GM23338 (cell line): ENCODE measurements at regions not wholly inside any gene's neighbourhood (a gene's known extent, or its start where the extent isn't known, plus 50 kb on each side); places are given as distances from the start of the nearest gene placed in this dataset.

Source experiments
- ATAC-seq: fragments of 200-7000 bp; cut with Tn5 transposase; 3 replicates; pipeline ENCODE4 v1.9.1; 2020
- DNase-seq: peaks from one replicate; pipeline ENCODE4 v3.0.0-alpha.2; 2015; ENCODE audit warnings: low spot score
- H2AFZ ChIP-seq: fragments of 200-600 bp; sonication (generic); 2 replicates; pipeline ENCODE4 v1.8.0; 2016; ENCODE audit warnings: antibody characterized with exemption, mild to moderate bottlenecking, moderate library complexity
- H3F3A ChIP-seq: fragments of 200-600 bp; sonication (generic); replicated peaks from 2 replicates; pipeline ENCODE4 v1.8.0; 2017; ENCODE audit warnings: antibody characterized with exemption, mixed run types, low read depth
- H3K27ac ChIP-seq: fragments of 200-600 bp; sonication (generic); 2 replicates; pipeline ENCODE4 v1.6.1; 2016; ENCODE audit warnings: low read depth
- H3K27me3 ChIP-seq: fragments of 200-600 bp; sonication (generic); 2 replicates; pipeline ENCODE4 v1.8.0; 2016; ENCODE audit warnings: mild to moderate bottlenecking, mixed run types, moderate library complexity; ENCODE audit not compliant: insufficient read depth
- H3K36me3 ChIP-seq: fragments of 200-600 bp; sonication (generic); 2 replicates; pipeline ENCODE4 v1.8.0; 2016; ENCODE audit warnings: mild to moderate bottlenecking; ENCODE audit not compliant: insufficient read depth
- H3K4me1 ChIP-seq: fragments of 200-600 bp; sonication (generic); 2 replicates; pipeline ENCODE4 v1.8.0; 2016; ENCODE audit warnings: mild to moderate bottlenecking, moderate library complexity; ENCODE audit not compliant: insufficient read depth
- H3K4me2 ChIP-seq: fragments of 200-600 bp; sonication (generic); 2 replicates; pipeline ENCODE4 v1.7.1; 2017; ENCODE audit warnings: mixed run types
- H3K4me3 ChIP-seq: fragments of 200-600 bp; sonication (generic); 2 replicates; pipeline ENCODE4 v1.6.1; 2016; ENCODE audit warnings: mixed run types
- H3K79me2 ChIP-seq: fragments of 200-600 bp; sonication (generic); replicated peaks from 2 replicates; pipeline ENCODE4 v1.8.0; 2017; ENCODE audit warnings: mild to moderate bottlenecking; ENCODE audit not compliant: insufficient read depth
- H3K9me2 ChIP-seq: fragments of 200-600 bp; sonication (generic); 2 replicates; pipeline ENCODE4 v1.8.0; 2017; ENCODE audit not compliant: insufficient read depth
- H4K20me1 ChIP-seq: fragments of 200-600 bp; sonication (generic); replicated peaks from 2 replicates; pipeline ENCODE4 v1.8.0; 2017; ENCODE audit warnings: mild to moderate bottlenecking; ENCODE audit not compliant: insufficient read depth
- H3K27ac Mint-ChIP-seq: 2 replicates; pipeline ENCODE4 v1.8.0; 2020; ENCODE audit warnings: inconsistent platforms, mild to moderate bottlenecking, moderate library complexity, mixed read lengths
- H3K27me3 Mint-ChIP-seq: 3 replicates; pipeline ENCODE4 v1.8.0; 2022; ENCODE audit warnings: low read depth, mild to moderate bottlenecking, moderate library complexity, mixed read lengths, inconsistent platforms; ENCODE audit not compliant: insufficient read depth, poor library complexity
- H3K36me3 Mint-ChIP-seq: 3 replicates; pipeline ENCODE4 v1.8.0; 2021; ENCODE audit warnings: low read depth, mild to moderate bottlenecking, inconsistent platforms, moderate library complexity, mixed read lengths
- H3K4me1 Mint-ChIP-seq: 3 replicates; pipeline ENCODE4 v1.8.0; 2020; ENCODE audit warnings: mild to moderate bottlenecking, inconsistent platforms, mixed read lengths
- H3K4me3 Mint-ChIP-seq: 3 replicates; pipeline ENCODE4 v1.8.0; 2021; ENCODE audit warnings: moderate library complexity, mild to moderate bottlenecking, inconsistent platforms, mixed read lengths
- H3K9me3 Mint-ChIP-seq: 3 replicates; pipeline ENCODE4 v1.8.0; 2020; ENCODE audit warnings: moderate library complexity, mild to moderate bottlenecking, inconsistent platforms, mixed read lengths
- CREB1 ChIP-seq: fragments of 250-450 bp; sonication (Bioruptor Pico); IDR thresholded peaks from 2 replicates; pipeline ENCODE4 v1.5.0; 2020; ENCODE audit warnings: low read depth, mild to moderate bottlenecking, moderate library complexity
- CTCF ChIP-seq, 2 experiments: fragments of 200-600 bp in 1 of 2; sonication (generic) in 1 of 2; conservative IDR thresholded peaks; 2 replicates each; pipeline versions ENCODE4 v1.5.1 to v1.6.1; 2016 to 2017; ENCODE audit warnings: antibody characterized with exemption in 2 of 2, low read depth in 2 of 2, mild to moderate bottlenecking in 2 of 2, moderate library complexity in 1 of 2
- EZH2 ChIP-seq: fragments of 200-600 bp; sonication (generic); IDR thresholded peaks from one replicate; pipeline ENCODE4 v1.8.0; 2017; ENCODE audit warnings: antibody characterized with exemption, mild to moderate bottlenecking, low read depth; ENCODE audit not compliant: unreplicated experiment
- EZH2phosphoT487 ChIP-seq: fragments of 200-600 bp; sonication (generic); IDR thresholded peaks from one replicate; pipeline ENCODE4 v1.8.1; 2018; ENCODE audit warnings: antibody characterized with exemption; ENCODE audit not compliant: unreplicated experiment
- JUNB ChIP-seq: IDR thresholded peaks from one replicate; pipeline ENCODE4 v1.6.1; 2016; ENCODE audit warnings: antibody characterized with exemption; ENCODE audit not compliant: unreplicated experiment
- NANOG ChIP-seq: IDR thresholded peaks from 2 replicates; pipeline ENCODE4 v1.6.1; 2016; ENCODE audit warnings: antibody characterized with exemption, borderline replicate concordance
- POLR2AphosphoS5 ChIP-seq: IDR thresholded peaks from 2 replicates; pipeline ENCODE4 v1.6.1; 2016; ENCODE audit warnings: antibody characterized with exemption, low read depth
- REST ChIP-seq: IDR thresholded peaks from one replicate; pipeline ENCODE4 v1.6.1; 2018; ENCODE audit warnings: antibody characterized with exemption; ENCODE audit not compliant: unreplicated experiment
- STAT1 ChIP-seq: IDR thresholded peaks from one replicate; pipeline ENCODE4 v1.6.1; 2016; ENCODE audit warnings: antibody characterized with exemption; ENCODE audit not compliant: unreplicated experiment
- ZNF114 ChIP-seq: fragments of 250-450 bp; sonication (Bioruptor Pico); IDR thresholded peaks from 2 replicates; pipeline ENCODE4 v1.5.0; 2020; ENCODE audit warnings: mild to moderate bottlenecking, moderate library complexity
- ZNF331 ChIP-seq: fragments of 250-450 bp; sonication (Bioruptor Pico); IDR thresholded peaks from 2 replicates; pipeline ENCODE4 v1.5.0; 2020; ENCODE audit warnings: low read depth, mild to moderate bottlenecking, moderate library complexity
- TF ChIP-seq, protein P1 (sequence below): IDR thresholded peaks from 2 replicates; pipeline ENCODE4 v1.6.1; 2016; ENCODE audit warnings: antibody characterized with exemption
- TF ChIP-seq, protein P2 (sequence below): fragments of 250-450 bp; sonication (Bioruptor Pico); IDR thresholded peaks from 2 replicates; pipeline ENCODE4 v1.5.0; 2020; ENCODE audit warnings: mild to moderate bottlenecking, moderate library complexity

DNA sequence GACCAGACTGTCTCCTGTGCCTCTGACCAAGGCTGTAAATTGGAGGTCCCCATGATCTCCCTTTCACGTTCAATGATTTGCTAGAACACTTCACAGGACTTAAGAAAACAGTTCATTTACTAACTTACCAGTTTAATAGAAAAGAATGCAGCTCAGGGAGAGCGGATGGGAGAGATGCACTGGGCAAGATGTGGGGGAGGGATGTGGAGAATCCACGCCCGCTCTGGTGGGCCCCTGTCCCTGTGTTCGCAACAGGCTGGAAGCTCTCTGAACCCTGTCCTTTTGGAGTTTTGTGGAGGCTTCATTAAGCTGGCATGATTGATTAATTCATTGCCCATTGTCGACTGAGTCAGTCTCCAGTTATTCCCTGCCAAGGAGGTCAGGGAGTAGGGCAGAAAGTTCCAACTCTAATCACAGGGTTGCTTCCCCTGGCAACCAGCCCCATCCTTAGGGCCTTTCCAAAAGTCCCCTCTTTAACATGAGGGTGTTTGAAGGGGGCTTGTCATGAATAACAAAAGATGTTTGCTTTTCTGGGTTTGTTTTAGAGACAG is 257.1 kb downstream of the ACKR3 start:
- Histone ChIP-seq H3K9me2 (peaks cover 16% of the 10 kb centered on the region; the same call in 1 of the 2 replicates), H3K79me2 (no peaks in the 10 kb centered on the region), H3K36me3 (no peaks in the 10 kb centered on the region), H3K27ac (no peak overlapping the region), H4K20me1 (no peaks in the 10 kb centered on the region), H3K27me3 (no peaks in the 10 kb centered on the region), H3K4me3 (no peak overlapping the region), H3K4me1 (peaks cover 55% of the 10 kb centered on the region), H2AFZ (no peak overlapping the region), H3F3A (no peaks in the 10 kb centered on the region), H3K4me2 (no peak overlapping the region)
- peaks cover 55% of the 10 kb centered on the region for H3K4me1 Mint-ChIP-seq
- peaks cover 15% of the 10 kb centered on the region for H3K27me3 Mint-ChIP-seq
- no peaks in the 10 kb centered on the region; the same call in 2 of the 3 replicates for H3K36me3 Mint-ChIP-seq
- H3K27ac Mint-ChIP-seq, result no peak overlapping the region
- ATAC-seq (no peak), DNase-seq (no peak)
- peaks cover 4% of the 10 kb centered on the region for H3K9me3 Mint-ChIP-seq
- TF ChIP-seq, protein P1, sequence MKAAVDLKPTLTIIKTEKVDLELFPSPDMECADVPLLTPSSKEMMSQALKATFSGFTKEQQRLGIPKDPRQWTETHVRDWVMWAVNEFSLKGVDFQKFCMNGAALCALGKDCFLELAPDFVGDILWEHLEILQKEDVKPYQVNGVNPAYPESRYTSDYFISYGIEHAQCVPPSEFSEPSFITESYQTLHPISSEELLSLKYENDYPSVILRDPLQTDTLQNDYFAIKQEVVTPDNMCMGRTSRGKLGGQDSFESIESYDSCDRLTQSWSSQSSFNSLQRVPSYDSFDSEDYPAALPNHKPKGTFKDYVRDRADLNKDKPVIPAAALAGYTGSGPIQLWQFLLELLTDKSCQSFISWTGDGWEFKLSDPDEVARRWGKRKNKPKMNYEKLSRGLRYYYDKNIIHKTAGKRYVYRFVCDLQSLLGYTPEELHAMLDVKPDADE, result no peak
- TF ChIP-seq STAT1 (no peak), CREB1 (CRISPR knock-in tag) (no peak), NANOG (no peak), CTCF (conservative IDR thresholded peaks at IDR 0.05; ENCODE audit: low read depth in 2 of 2) (no peak), EZH2phosphoT487 (no peak), ZNF331 (CRISPR knock-in tag) (no peak), ZNF114 (CRISPR knock-in tag) (no peak), REST (no peak), POLR2AphosphoS5 (no peak), EZH2 (no peak), JUNB (no peak)
- TF ChIP-seq, protein P2, sequence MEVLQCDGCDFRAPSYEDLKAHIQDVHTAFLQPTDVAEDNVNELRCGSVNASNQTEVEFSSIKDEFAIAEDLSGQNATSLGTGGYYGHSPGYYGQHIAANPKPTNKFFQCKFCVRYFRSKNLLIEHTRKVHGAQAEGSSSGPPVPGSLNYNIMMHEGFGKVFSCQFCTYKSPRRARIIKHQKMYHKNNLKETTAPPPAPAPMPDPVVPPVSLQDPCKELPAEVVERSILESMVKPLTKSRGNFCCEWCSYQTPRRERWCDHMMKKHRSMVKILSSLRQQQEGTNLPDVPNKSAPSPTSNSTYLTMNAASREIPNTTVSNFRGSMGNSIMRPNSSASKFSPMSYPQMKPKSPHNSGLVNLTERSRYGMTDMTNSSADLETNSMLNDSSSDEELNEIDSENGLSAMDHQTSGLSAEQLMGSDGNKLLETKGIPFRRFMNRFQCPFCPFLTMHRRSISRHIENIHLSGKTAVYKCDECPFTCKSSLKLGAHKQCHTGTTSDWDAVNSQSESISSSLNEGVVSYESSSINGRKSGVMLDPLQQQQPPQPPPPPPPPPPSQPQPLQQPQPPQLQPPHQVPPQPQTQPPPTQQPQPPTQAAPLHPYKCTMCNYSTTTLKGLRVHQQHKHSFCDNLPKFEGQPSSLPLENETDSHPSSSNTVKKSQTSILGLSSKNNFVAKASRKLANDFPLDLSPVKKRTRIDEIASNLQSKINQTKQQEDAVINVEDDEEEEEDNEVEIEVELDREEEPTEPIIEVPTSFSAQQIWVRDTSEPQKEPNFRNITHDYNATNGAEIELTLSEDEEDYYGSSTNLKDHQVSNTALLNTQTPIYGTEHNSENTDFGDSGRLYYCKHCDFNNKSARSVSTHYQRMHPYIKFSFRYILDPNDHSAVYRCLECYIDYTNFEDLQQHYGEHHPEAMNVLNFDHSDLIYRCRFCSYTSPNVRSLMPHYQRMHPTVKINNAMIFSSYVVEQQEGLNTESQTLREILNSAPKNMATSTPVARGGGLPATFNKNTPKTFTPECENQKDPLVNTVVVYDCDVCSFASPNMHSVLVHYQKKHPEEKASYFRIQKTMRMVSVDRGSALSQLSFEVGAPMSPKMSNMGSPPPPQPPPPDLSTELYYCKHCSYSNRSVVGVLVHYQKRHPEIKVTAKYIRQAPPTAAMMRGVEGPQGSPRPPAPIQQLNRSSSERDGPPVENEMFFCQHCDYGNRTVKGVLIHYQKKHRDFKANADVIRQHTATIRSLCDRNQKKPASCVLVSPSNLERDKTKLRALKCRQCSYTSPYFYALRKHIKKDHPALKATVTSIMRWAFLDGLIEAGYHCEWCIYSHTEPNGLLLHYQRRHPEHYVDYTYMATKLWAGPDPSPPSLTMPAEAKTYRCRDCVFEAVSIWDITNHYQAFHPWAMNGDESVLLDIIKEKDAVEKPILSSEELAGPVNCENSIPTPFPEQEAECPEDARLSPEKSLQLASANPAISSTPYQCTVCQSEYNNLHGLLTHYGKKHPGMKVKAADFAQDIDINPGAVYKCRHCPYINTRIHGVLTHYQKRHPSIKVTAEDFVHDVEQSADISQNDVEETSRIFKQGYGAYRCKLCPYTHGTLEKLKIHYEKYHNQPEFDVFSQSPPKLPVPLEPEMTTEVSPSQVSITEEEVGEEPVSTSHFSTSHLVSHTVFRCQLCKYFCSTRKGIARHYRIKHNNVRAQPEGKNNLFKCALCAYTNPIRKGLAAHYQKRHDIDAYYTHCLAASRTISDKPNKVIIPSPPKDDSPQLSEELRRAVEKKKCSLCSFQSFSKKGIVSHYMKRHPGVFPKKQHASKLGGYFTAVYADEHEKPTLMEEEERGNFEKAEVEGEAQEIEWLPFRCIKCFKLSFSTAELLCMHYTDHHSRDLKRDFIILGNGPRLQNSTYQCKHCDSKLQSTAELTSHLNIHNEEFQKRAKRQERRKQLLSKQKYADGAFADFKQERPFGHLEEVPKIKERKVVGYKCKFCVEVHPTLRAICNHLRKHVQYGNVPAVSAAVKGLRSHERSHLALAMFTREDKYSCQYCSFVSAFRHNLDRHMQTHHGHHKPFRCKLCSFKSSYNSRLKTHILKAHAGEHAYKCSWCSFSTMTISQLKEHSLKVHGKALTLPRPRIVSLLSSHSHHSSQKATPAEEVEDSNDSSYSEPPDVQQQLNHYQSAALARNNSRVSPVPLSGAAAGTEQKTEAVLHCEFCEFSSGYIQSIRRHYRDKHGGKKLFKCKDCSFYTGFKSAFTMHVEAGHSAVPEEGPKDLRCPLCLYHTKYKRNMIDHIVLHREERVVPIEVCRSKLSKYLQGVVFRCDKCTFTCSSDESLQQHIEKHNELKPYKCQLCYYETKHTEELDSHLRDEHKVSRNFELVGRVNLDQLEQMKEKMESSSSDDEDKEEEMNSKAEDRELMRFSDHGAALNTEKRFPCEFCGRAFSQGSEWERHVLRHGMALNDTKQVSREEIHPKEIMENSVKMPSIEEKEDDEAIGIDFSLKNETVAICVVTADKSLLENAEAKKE (CRISPR knock-in tag), result no peak
- no peak overlapping the region for H3K4me3 Mint-ChIP-seq
